ENCODE measurements at regions not wholly inside any gene's neighbourhood (a gene's known extent, or its start where the extent isn't known, plus 50 kb on each side); places are given as distances from the start of the nearest gene placed in this dataset.

- CTCF ChIA-PET: interaction anchor here (0.5 kb wide), 1 partner anchor 1185 kb away, joined by 4 read pairs; no protein-coding TSS in a partner anchor
- no peak for ATAC-seq (ENCODE audit: low read depth)
- no CpG with 5 or more reads among the region's 3 CpGs for WGBS, 2 experiments (ENCODE audit: extremely low coverage in 2 of 2, insufficient read length in 1 of 2)
Observed at GRCh38 chr6:119426619-119427018, 77.1 kb upstream of the MAN1A1 start.

More at GRCh38 chr6:119426619-119427018, 77.1 kb upstream of the MAN1A1 start:
- Histone ChIP-seq H2BK15ac (ENCODE audit: low read depth, low read length) (no peak overlapping the region), H3K9me3 (ENCODE audit: control insufficient read depth, insufficient read depth, low read length) (no peaks in the 10 kb centered on the region), H4K8ac (ENCODE audit: low read depth in 2 of 2, low read length in 2 of 2) (no peak overlapping the region), H3K9me1 (ENCODE audit: insufficient read depth, low read length) (no peaks in the 10 kb centered on the region), H2AK9ac (replicated peaks; ENCODE audit: low read depth, low read length, poor library complexity) (no peak overlapping the region), H2BK5ac (ENCODE audit: low read depth, low read length, poor library complexity, severe bottlenecking) (no peak overlapping the region), H3K79me1 (ENCODE audit: low read depth in 1 of 2, low read length in 2 of 2) (no peaks in the 10 kb centered on the region), H3K56ac (ENCODE audit: extremely low read depth, insufficient read depth, low read length) (no peak overlapping the region), H4K5ac (ENCODE audit: low read depth, low read length) (no peak overlapping the region), H3K27me3 (ENCODE audit: control insufficient read depth, insufficient read depth, low read length) (no peaks in the 10 kb centered on the region), H3K9ac (ENCODE audit: low read depth, low read length) (no peak overlapping the region), H4K91ac (ENCODE audit: insufficient read depth, low read depth, low read length) (no peak overlapping the region), H3K14ac (replicated peaks; ENCODE audit: low read depth, low read length) (no peak overlapping the region), H3K4ac (ENCODE audit: low read depth, low read length) (no peak overlapping the region), H3K23ac (ENCODE audit: low read depth, low read length) (no peak overlapping the region), H3K18ac (ENCODE audit: low read depth, low read length) (no peak overlapping the region), H2BK120ac (ENCODE audit: low read depth, low read length) (no peak overlapping the region), H3K36me3 (ENCODE audit: control insufficient read depth, insufficient read depth, low read length) (no peaks in the 10 kb centered on the region), H2AFZ (replicated peaks; ENCODE audit: low read length, poor library complexity) (no peak overlapping the region), H2AK5ac (ENCODE audit: low read depth, low read length) (no peak overlapping the region), H4K20me1 (ENCODE audit: insufficient read depth, low read length) (no peaks in the 10 kb centered on the region), H3K4me1 (ENCODE audit: control insufficient read depth, insufficient read depth, low read length) (no peaks in the 10 kb centered on the region), H3K27ac (ENCODE audit: insufficient read depth, low read length) (no peak overlapping the region), H3K4me2 (ENCODE audit: low read depth, low read length) (no peak overlapping the region), H2BK20ac (ENCODE audit: low read depth, low read length) (no peak overlapping the region), H3K4me3 (ENCODE audit: insufficient read depth, low read depth, low read length) (no peak overlapping the region)
- no TSS peak for BruUV-seq (replicated peaks)
- intact Hi-C loops (cut with micrococcal nuclease): no loop called here
- dilution Hi-C loops (cut with HindIII; ENCODE audit: low sequenced_read_pairs, unreplicated experiment): no loop called here
- no peak for TF ChIP-seq BHLHE40 (IDR thresholded peaks at IDR 0.05; ENCODE audit: low read depth, low read length)
- TF ChIP-seq FOS (IDR thresholded peaks at IDR 0.05; ENCODE audit: low read depth, low read length): no peak
- TF ChIP-seq NFE2L2 (IDR thresholded peaks at IDR 0.05; ENCODE audit: low read depth, low read length): no peak
- no peak for TF ChIP-seq USF2 (IDR thresholded peaks at IDR 0.05; ENCODE audit: low read depth, low read length)
- DNase-seq: no peak
- POLR2A ChIA-PET (ENCODE audit: unreplicated experiment): no interaction called here
- in situ Hi-C loops (cut with MboI; ENCODE audit: low sequenced_read_pairs): no loop called here

Data from IMR-90 (cell line).